Adrenal gland (tissue), 5 donors: ENCODE measurements at regions not wholly inside any gene's neighbourhood (a gene's known extent, or its start where the extent isn't known, plus 50 kb on each side); places are given as distances from the start of the nearest gene placed in this dataset.

Experiments used
- POLR2A ChIP-seq, 2 donors: fragments of 450-650 bp; IDR thresholded peaks; one replicate each; pipeline ENCODE4 v1.6.1; 2017; ENCODE audit warnings: antibody characterized with exemption in 2 of 2, mild to moderate bottlenecking in 2 of 2, moderate library complexity in 1 of 2
- TF ChIP-seq, protein P1 (sequence below), 6 experiments: fragments of 450-650 bp in 4 of 6; fragments of 200-600 bp in 2 of 6; sonication (generic) in 1 of 6; IDR thresholded peaks; 1 replicate in 5 of 6; 2 replicates in 1 of 6; pipeline versions ENCODE4 v1.5.1 to v1.8.0; 2016 to 2021; ENCODE audit warnings: antibody characterized with exemption in 6 of 6, mild to moderate bottlenecking in 2 of 6, moderate library complexity in 1 of 6
- donor health status: DM: no; HTN: no; CAD: no.

DNA sequence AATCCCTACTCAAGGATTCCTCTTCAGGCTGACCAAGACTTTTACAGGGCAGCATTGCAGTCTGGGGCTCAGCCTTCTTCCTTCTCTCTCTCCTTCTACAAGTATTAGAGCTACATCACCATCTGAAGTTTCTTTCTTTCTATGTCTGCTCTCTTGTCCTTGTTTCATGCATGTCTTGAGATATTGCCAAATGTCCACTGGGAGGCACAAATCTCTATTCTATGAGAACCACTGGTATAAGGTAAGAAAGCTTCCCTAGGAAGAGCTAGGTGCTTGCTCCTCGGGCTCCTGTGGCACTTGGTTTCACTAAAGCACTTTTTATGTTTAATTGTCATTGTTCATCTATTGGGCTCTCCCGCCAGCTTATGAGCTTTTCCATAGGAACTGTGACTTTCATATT is 289.2 kb upstream of the PCSK5 start:
- TF ChIP-seq POLR2A (IDR thresholded peaks at IDR 0.05) = no peak
- TF ChIP-seq, protein P1, sequence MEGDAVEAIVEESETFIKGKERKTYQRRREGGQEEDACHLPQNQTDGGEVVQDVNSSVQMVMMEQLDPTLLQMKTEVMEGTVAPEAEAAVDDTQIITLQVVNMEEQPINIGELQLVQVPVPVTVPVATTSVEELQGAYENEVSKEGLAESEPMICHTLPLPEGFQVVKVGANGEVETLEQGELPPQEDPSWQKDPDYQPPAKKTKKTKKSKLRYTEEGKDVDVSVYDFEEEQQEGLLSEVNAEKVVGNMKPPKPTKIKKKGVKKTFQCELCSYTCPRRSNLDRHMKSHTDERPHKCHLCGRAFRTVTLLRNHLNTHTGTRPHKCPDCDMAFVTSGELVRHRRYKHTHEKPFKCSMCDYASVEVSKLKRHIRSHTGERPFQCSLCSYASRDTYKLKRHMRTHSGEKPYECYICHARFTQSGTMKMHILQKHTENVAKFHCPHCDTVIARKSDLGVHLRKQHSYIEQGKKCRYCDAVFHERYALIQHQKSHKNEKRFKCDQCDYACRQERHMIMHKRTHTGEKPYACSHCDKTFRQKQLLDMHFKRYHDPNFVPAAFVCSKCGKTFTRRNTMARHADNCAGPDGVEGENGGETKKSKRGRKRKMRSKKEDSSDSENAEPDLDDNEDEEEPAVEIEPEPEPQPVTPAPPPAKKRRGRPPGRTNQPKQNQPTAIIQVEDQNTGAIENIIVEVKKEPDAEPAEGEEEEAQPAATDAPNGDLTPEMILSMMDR (IDR thresholded peaks at IDR 0.05) = no peak
